22Rv1 (cell line): ENCODE measurements at regions not wholly inside any gene's neighbourhood (a gene's known extent, or its start where the extent isn't known, plus 50 kb on each side); places are given as distances from the start of the nearest gene placed in this dataset.

ENCODE experiments used
- ZFX ChIP-seq: fragments of 450-650 bp; IDR thresholded peaks from 2 replicates; pipeline ENCODE4 v1.6.1; 2017; ENCODE audit warnings: antibody characterized with exemption, borderline replicate concordance
- TF ChIP-seq, protein P1 (sequence below): fragments of 450-650 bp; IDR thresholded peaks from 2 replicates; pipeline ENCODE4 v1.5.1; 2017; ENCODE audit warnings: mild to moderate bottlenecking

DNA sequence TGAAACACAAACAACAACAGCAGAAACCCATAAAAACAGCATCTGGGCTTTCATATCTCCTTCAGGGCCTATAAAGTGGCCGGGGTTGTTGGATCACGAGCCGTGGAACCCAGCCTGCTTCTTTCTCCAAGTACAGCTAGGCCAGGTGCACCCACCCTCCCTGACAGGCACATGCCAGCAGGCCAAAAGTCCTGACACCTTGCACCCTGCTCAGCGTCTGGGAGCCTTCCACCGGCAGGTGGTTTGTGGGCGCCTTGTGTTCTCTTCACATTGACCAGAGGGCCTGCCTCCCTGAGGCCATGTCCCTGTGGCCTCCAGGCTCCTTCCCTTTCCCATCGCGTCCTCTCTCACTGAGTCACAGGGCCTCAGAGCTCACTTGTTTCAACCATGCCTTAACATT lies 271.6 kb downstream of the ZNF516 start:
- TF ChIP-seq, protein P1, sequence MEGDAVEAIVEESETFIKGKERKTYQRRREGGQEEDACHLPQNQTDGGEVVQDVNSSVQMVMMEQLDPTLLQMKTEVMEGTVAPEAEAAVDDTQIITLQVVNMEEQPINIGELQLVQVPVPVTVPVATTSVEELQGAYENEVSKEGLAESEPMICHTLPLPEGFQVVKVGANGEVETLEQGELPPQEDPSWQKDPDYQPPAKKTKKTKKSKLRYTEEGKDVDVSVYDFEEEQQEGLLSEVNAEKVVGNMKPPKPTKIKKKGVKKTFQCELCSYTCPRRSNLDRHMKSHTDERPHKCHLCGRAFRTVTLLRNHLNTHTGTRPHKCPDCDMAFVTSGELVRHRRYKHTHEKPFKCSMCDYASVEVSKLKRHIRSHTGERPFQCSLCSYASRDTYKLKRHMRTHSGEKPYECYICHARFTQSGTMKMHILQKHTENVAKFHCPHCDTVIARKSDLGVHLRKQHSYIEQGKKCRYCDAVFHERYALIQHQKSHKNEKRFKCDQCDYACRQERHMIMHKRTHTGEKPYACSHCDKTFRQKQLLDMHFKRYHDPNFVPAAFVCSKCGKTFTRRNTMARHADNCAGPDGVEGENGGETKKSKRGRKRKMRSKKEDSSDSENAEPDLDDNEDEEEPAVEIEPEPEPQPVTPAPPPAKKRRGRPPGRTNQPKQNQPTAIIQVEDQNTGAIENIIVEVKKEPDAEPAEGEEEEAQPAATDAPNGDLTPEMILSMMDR, result no peak
- TF ChIP-seq ZFX, result no peak
